NCI-H2227 treated with DMSO at 0.1 percent for 48 hours (cell line): ENCODE measurements at regions not wholly inside any gene's neighbourhood (a gene's known extent, or its start where the extent isn't known, plus 50 kb on each side); places are given as distances from the start of the nearest gene placed in this dataset.

Experiments
- DNase-seq: peaks from one replicate; lab custom pipeline; 2025; lab: John Stamatoyannopoulos, UW

- no peak for DNase-seq
Measured at GRCh38 chr9:93829271-93830011, 125.7 kb downstream of the BARX1 start.

GRCh38 chr9:93828331-93829097 is 126.6 kb downstream of the BARX1 start:
- no peak for DNase-seq

- peak; percentile 49 for DNase-seq
Measured at GRCh38 chr9:93827545-93828330, 127.4 kb downstream of the BARX1 start.

- no peak for DNase-seq
Measured at GRCh38 chr9:93826905-93827544, 128.1 kb downstream of the BARX1 start.

DNA sequence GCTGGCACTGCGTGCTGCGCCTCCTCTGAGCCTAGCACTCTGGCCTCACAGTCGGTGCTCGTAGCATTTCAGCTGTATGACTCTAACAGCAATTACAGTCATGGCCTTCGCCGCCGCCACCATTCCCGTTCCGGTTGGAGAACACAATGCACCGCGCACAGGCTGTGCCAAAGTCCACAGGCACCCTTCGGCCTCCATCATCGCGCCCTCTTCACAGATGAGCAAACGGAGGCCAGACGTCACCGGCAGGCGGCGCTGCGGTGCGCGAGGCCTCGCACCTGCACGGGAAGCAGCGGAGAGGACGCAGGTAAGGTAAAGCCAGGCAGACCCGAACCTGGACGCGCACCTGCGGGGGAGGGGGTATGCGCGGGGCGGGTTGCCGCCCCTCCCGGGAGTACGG is 128.9 kb downstream of the BARX1 start:
- no peak for DNase-seq

DNA sequence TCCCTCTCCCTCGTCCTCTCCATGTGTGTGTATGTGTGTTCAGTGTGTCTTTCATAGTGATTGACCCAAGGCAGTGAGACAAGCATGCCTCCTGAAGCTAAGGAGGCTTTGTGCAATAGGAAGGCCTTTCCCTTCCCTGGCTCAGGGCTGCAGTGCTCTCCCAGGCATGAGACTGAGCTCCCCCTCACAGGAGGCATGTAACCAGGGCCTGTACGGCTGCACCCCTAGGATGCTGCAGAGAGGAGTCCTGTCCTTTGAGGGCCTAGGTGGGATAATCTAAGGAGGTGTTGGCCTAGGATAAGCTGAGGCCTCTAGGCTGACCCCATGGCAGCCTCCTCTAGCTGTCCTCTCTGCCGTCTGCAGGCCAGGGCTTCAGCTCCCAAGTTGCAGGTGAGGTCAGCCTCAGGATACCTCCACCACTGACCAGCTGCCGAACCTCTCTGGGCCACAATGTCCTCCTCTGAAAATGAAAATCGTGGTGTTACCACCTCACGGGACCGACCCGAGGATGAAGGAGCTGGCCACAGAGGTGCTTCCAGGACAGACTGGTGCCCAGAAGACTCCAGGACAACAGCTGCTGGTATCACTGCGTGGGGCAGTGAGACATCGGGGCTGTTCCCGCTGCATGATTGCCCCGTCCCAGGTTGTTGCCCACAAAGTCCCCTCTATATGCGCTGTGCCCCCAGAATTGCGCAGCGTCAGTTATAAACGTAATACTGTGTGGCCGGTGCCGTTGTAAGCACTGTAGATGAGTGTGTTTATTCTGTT is 129.6 kb downstream of the BARX1 start:
- DNase-seq, result no peak

- DNase-seq, result no peak
Measured at GRCh38 chr9:93824386-93825294, 130.5 kb downstream of the BARX1 start.

DNA sequence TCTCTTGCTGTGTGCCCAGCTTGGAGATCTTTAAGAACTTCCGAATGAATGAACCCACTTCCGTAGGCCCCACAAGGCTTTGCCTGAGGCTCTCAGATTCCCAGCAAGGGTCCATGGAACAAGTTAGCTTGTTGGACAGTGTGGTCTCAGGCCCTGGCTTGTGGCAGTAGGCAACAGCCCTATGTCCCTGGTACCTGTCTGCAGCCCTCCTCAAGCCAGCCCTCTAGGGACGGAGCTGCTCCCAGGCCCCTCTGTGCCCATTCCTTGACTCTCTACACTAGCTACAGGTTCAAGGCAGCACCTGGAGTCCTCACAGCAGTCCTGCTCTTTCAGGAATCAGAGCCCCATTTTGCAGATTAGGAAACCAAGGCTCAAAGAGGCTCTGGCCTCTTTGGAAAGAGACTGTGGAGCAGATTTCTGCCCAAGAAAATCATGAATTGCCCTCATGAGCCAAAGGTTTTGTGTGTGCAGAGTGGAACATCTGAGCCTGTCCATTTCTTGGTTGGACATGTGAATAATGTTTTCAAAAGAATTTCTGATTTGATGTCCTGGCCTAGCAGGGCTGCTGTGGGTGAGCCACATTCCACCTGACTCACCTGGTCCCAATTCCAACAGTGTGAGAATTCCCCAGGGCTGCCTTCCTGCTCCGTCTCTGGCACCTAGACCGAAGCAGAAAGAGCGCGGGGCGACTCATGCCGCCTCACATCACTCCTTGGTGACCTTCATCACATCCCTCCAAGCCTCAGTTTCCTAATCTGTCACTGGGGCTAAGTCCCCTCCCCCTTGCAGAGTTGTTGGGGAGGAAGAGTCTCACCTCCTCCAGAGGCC is 131.7 kb downstream of the BARX1 start:
- DNase-seq, result no peak

DNA sequence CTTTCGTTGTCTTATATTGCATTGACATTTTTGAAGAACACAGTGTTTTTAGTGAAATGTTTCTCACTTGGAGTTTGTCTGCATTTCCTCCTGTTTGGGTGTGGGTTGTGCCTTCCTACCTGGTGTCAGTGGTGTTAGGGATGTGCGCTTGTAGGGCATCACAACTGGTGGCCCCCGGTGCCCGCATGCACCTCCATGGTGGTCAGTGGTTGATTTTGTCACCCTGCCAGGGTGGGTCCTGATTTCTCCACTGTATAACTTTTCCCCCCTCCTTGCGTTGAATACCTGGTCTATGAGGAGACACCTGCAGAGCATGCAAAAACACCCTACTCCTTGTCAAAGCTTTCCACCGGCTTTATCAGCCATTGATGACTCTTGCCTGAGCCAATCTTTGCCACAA is 132.9 kb downstream of the BARX1 start:
- DNase-seq, result no peak

DNA sequence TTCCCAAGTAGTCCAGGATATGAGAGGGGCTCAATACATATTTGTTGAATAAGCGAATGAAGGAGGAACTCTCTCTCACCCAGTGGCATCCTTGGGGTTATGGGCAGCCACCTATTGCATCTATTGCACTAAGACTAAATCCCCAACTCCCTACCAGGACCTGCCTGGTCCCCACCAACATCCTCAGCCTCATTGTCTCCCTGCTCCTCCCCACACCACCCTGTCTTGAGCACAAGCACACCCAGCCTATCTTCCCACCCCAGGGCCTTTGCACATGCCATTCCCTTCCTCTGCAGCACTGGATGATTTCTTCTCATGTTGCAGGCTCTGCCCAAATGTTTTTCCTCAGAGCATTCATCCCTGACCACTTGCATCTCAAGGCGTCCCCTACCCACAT is 133.8 kb downstream of the BARX1 start:
- no peak for DNase-seq

- DNase-seq, result no peak
Measured at GRCh38 chr9:93820667-93821306, 134.4 kb downstream of the BARX1 start.

DNA sequence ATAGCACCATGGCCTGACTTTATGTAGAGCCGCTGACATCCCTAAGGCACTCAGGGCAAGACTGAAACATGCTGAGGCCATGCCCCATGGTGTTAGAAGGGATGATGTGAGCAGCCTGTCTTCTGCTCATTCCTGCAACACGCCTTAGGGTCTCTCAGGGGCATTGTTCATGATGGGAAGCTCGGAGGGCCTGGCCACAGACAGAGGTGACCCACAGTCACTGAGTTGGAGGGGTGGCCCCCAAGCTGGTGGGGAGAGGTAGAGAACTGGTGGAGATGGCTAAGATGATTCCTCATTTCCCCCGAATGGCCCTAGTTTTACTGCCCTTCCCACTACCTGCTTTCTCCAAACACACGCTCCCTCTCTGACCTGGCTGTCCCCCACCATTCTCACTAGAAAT is 135.2 kb downstream of the BARX1 start:
- DNase-seq, result no peak

DNA sequence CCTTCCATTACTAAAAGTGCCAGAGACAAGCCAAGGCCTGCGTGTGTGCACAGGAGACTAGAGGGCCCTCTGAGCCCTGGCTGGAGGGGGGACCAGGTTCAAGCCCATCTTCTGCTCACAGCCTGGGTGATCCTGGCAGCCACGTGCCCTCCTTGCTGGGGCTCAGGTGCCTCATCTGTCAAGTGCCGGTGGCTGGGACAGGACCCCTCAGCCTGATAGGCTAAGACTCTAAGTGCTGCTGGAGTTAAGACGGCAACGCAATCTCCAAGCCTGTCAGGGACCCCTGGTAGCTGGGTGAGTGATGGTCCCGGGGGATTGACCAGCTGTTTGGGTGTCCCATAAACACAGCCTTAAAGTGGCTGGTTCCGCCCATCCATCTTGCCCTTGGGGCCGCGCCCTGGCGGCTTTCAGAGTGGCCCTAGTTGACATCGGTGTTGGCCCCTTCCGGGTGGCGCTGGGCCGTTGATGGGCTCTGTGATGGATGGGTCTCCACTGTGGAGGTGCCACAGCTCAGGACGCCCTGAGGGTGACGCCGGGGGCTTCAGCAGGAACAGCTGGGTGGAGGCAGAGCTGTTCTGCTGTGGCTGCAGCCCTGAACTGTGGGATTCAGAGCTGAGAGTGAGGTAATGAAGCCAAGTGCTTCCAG is 136.2 kb downstream of the BARX1 start:
- DNase-seq, result no peak

DNA sequence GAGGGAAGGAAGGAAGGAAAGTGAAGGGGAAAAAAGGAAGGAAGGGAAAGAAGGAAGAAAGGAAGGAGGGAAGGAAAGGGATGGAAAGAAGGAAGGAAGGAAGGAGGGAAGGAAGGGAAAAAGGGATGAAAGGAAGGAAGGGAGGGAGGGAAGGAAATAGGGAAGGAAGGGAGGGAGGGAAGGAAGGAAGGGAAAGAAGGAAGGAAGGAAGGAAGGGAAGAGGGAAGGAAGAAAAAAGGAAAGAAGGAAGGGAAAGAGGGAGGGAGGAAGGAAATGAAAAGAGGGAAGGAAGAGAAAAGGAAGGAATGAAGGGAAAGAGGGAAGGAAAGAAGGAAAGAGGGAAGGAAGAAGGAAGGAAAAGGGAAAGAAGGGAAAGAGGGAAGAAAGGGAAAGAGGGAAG is 136.9 kb downstream of the BARX1 start:
- DNase-seq, result no peak

DNA sequence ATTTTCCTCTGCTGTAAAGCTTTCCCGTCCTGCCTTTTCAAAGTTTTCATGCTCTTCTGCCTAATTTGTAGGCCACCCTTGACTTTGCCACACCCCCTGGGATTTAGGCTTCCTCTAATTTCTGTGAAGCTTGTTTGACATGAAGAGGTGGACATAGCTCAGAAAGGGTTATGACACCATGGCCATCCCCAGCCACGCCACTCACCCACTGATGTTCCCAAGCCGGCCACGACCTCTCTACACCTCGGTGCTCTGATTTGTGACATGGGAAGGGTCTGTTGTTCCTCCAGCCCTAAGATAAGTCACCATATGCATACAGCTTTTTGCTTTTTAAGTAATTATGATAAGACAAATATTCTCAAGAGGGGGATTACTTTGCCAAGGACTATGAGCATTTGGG is 139.5 kb downstream of the BARX1 start:
- DNase-seq, result no peak

DNA sequence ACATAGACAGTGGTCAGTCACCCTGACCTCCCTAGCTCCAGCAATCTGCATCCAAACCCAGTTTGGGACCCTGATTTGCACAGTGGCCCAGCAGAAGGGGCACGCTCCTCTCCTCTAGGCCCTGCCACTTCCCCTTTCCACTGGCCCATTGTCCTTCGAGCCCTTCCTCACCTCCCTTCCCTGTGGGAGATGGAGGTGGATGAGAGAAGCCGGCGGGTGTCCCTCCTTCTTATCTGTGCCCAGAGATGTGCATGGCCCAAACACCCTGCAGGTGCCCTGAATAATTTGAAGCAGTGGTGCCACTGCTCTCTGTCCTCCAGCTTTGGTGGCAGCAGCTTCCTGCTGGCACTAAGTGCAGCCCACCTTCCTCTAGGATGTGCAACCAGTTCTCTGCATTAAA is 140.0 kb downstream of the BARX1 start:
- no peak for DNase-seq

DNA sequence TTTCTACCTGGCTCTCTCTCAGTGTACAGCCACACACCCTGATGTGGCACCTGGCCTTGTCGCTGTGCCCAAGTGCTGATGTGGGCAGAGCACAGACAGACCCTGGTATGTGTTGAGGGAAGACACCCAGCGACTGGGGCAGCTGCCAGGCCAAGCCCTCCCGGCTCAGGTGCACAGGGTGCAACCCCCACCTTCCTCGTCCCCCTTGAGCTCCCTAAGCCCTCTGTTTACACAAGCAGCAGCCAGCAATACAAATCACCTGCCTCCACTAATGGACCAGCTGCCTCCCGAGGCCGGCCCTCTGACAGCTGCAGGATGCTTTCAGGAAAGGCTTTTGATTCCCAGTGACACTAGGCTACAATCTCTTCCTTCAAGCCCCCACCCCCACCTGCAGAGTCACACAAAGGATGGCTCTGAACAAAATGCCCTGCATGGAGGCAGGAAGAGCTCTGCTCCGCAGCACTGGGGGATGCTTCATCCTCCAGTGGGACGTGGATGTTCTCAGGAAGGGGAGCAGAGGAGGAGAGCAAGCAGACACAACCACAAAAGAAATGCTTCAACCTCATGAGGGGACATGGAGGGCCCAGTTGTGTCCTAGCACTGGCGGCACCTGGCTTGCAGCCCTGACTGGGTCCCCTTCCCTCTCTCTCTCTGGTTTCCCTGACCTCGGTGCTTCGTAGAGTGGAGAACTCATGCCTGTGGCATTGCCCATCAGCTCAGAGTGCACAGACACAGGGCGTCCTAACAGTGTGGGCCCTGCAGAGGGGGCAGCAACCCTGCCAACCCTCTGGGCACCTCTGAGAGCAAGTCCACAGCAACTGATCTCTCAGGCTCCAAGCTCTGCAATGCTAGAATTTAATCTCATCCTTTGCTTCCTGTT is 140.8 kb downstream of the BARX1 start:
- peak; percentile 33 for DNase-seq
